ENCODE measurements at regions not wholly inside any gene's neighbourhood (a gene's known extent, or its start where the extent isn't known, plus 50 kb on each side); places are given as distances from the start of the nearest gene placed in this dataset.

- no peak for DNase-seq (ENCODE audit: extremely low read depth, insufficient read length)
- no peaks in the 10 kb centered on the region for H3K36me3 ChIP-seq (ENCODE audit: control insufficient read depth, insufficient read depth, low read length)
- TF ChIP-seq, protein P1, sequence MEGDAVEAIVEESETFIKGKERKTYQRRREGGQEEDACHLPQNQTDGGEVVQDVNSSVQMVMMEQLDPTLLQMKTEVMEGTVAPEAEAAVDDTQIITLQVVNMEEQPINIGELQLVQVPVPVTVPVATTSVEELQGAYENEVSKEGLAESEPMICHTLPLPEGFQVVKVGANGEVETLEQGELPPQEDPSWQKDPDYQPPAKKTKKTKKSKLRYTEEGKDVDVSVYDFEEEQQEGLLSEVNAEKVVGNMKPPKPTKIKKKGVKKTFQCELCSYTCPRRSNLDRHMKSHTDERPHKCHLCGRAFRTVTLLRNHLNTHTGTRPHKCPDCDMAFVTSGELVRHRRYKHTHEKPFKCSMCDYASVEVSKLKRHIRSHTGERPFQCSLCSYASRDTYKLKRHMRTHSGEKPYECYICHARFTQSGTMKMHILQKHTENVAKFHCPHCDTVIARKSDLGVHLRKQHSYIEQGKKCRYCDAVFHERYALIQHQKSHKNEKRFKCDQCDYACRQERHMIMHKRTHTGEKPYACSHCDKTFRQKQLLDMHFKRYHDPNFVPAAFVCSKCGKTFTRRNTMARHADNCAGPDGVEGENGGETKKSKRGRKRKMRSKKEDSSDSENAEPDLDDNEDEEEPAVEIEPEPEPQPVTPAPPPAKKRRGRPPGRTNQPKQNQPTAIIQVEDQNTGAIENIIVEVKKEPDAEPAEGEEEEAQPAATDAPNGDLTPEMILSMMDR (IDR thresholded peaks at IDR 0.05; ENCODE audit: insufficient read depth, low read length, poor library complexity, severe bottlenecking) = no peak
- no peak overlapping the region for H3K4me3 ChIP-seq (replicated peaks; ENCODE audit: low read depth, low read length)
- no peaks in the 10 kb centered on the region for H3K27me3 ChIP-seq (replicated peaks; ENCODE audit: control insufficient read depth, insufficient read depth, low read length)
Measured at GRCh38 chrX:26373829-26374228, 157.9 kb downstream of the MAGEB5 start.

GRCh38 chrX:26352891-26353430 lies 137.0 kb downstream of the MAGEB5 start:
- TF ChIP-seq, protein P1 (IDR thresholded peaks at IDR 0.05; ENCODE audit: insufficient read depth, low read length, poor library complexity, severe bottlenecking) = no peak
- no peaks in the 10 kb centered on the region for H3K36me3 ChIP-seq (ENCODE audit: control insufficient read depth, insufficient read depth, low read length)
- no peak for DNase-seq (ENCODE audit: extremely low read depth, insufficient read length)

GRCh38 chrX:26347171-26347570 lies 131.2 kb downstream of the MAGEB5 start:
- H3K36me3 ChIP-seq (ENCODE audit: control insufficient read depth, insufficient read depth, low read length) = no peaks in the 10 kb centered on the region
- no peak overlapping the region for H3K4me3 ChIP-seq (replicated peaks; ENCODE audit: low read depth, low read length)
- no peaks in the 10 kb centered on the region for H3K27me3 ChIP-seq (replicated peaks; ENCODE audit: control insufficient read depth, insufficient read depth, low read length)
- DNase-seq (ENCODE audit: extremely low read depth, insufficient read length) = no peak
- TF ChIP-seq, protein P1 (IDR thresholded peaks at IDR 0.05; ENCODE audit: insufficient read depth, low read length, poor library complexity, severe bottlenecking) = no peak

More at GRCh38 chrX:26352891-26353430, 137.0 kb downstream of the MAGEB5 start:
- H3K27me3 ChIP-seq (replicated peaks; ENCODE audit: control insufficient read depth, insufficient read depth, low read length) = no peaks in the 10 kb centered on the region
- no peak overlapping the region for H3K4me3 ChIP-seq (replicated peaks; ENCODE audit: low read depth, low read length)

DNA sequence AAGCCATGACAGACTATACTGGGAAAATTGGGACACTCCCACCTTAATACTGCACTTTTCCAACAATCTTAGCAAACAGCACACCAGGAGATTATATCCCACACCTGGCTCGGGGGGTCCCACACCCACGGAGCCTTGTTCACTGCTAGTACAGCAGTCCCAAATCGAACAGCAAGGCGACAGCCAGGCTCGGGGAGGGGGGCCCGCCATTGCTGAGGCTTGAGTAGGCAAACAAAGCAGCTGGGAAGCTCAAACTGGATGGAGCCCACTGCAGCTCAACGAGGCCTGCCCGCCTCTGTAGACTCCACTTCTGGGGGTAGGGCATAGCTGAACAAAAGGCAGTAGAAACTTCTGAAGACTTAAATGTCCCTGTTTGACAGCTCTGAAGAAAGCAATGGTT lies 118.3 kb downstream of the MAGEB5 start:
- TF ChIP-seq, protein P1 (IDR thresholded peaks at IDR 0.05; ENCODE audit: insufficient read depth, low read length, poor library complexity, severe bottlenecking) = no peak
- H3K27me3 ChIP-seq (replicated peaks; ENCODE audit: control insufficient read depth, insufficient read depth, low read length) = no peaks in the 10 kb centered on the region
- no peaks in the 10 kb centered on the region for H3K36me3 ChIP-seq (ENCODE audit: control insufficient read depth, insufficient read depth, low read length)
- no peak for DNase-seq (ENCODE audit: extremely low read depth, insufficient read length)
- H3K4me3 ChIP-seq (replicated peaks; ENCODE audit: low read depth, low read length) = no peak overlapping the region

- Histone ChIP-seq H3K27me3 (replicated peaks; ENCODE audit: control insufficient read depth, insufficient read depth, low read length) (no peaks in the 10 kb centered on the region), H3K4me3 (replicated peaks; ENCODE audit: low read depth, low read length) (no peak overlapping the region), H3K36me3 (ENCODE audit: control insufficient read depth, insufficient read depth, low read length) (no peaks in the 10 kb centered on the region)
- no peak for DNase-seq (ENCODE audit: extremely low read depth, insufficient read length)
- TF ChIP-seq, protein P1 (IDR thresholded peaks at IDR 0.05; ENCODE audit: insufficient read depth, low read length, poor library complexity, severe bottlenecking) = no peak
Measured at GRCh38 chrX:26328608-26329319, 112.8 kb downstream of the MAGEB5 start.
